HEK293 (cell line): ENCODE measurements at regions not wholly inside any gene's neighbourhood (a gene's known extent, or its start where the extent isn't known, plus 50 kb on each side); places are given as distances from the start of the nearest gene placed in this dataset.

Source experiments
- CTCF ChIA-PET: fragments of 350-600 bp; formaldehyde crosslinking; extraction: SDS; loops from one replicate; lab custom pipeline; 2021; ENCODE audit warnings: antibody characterized with exemption; lab: Yijun Ruan, JAX
- POLR2A ChIA-PET: fragments of 300-600 bp; formaldehyde crosslinking; extraction: SDS; loops from one replicate; lab custom pipeline; 2020; ENCODE audit warnings: antibody characterized with exemption, inconsistent platforms; lab: Yijun Ruan, JAX
- H3K27ac ChIP-seq: fragments of 200-500 bp; sonication (Bioruptor generic); 2 replicates; pipeline ENCODE4 v1.5.1; 2014; ENCODE audit warnings: low read depth, low read length, control low read depth, inconsistent platforms; ENCODE audit errors: extremely low read depth
- H3K36me3 ChIP-seq, 2 experiments: fragments of 200-500 bp in 1 of 2; sonication (Bioruptor generic) in 1 of 2; 1 replicate in 1 of 2; 2 replicates in 1 of 2; pipeline ENCODE4 v1.5.1; 2014 to 2017; ENCODE audit warnings: inconsistent platforms in 2 of 2, low read length in 2 of 2; ENCODE audit not compliant: control insufficient read depth in 2 of 2, insufficient read depth in 1 of 2
- H3K4me1 ChIP-seq: fragments of 200-500 bp; sonication (Bioruptor generic); 2 replicates; pipeline ENCODE4 v1.5.1; 2014; ENCODE audit warnings: mild to moderate bottlenecking, low read length, inconsistent platforms; ENCODE audit not compliant: control insufficient read depth, insufficient read depth
- H3K4me3 ChIP-seq: 2 replicates; pipeline ENCODE4 v1.5.1; 2011; ENCODE audit warnings: low read depth, mild to moderate bottlenecking, control low read depth, low read length, moderate library complexity
- H3K9me3 ChIP-seq: fragments of 200-500 bp; sonication (Bioruptor generic); 2 replicates; pipeline ENCODE4 v1.5.1; 2014; ENCODE audit warnings: low read depth, low read length, inconsistent platforms; ENCODE audit not compliant: control insufficient read depth, insufficient read depth
- BCL11A ChIP-seq: fragments of 450-650 bp; formaldehyde crosslinking; IDR thresholded peaks from 2 replicates; pipeline ENCODE4 v1.5.1; 2016; ENCODE audit warnings: low read depth, missing biosample characterization, missing genetic modification characterization
- EGR2 ChIP-seq: fragments of 450-650 bp; formaldehyde crosslinking; IDR thresholded peaks from 2 replicates; pipeline ENCODE4 v1.5.1; 2016; ENCODE audit warnings: low read depth, missing biosample characterization, missing genetic modification characterization
- MYNN ChIP-seq: fragments of 450-650 bp; formaldehyde crosslinking; IDR thresholded peaks from 2 replicates; pipeline ENCODE4 v1.5.1; 2016; ENCODE audit warnings: missing biosample characterization, missing genetic modification characterization, borderline replicate concordance
- PRDM6 ChIP-seq: fragments of 450-650 bp; formaldehyde crosslinking; IDR thresholded peaks from 2 replicates; pipeline ENCODE4 v1.5.1; 2017; ENCODE audit warnings: missing biosample characterization, missing genetic modification characterization
- TCF7L2 ChIP-seq: IDR thresholded peaks from 2 replicates; pipeline ENCODE4 v1.6.1; 2011; ENCODE audit warnings: low read depth, mild to moderate bottlenecking, inconsistent platforms, low read length, moderate library complexity, borderline replicate concordance
- ZBTB1 ChIP-seq: fragments of 450-650 bp; formaldehyde crosslinking; IDR thresholded peaks from 2 replicates; pipeline ENCODE4 v1.5.1; 2016; ENCODE audit warnings: missing biosample characterization, missing genetic modification characterization
- ZBTB6 ChIP-seq: fragments of 450-650 bp; formaldehyde crosslinking; IDR thresholded peaks from 2 replicates; pipeline ENCODE4 v1.5.1; 2017; ENCODE audit warnings: missing biosample characterization, missing genetic modification characterization
- ZBTB7A ChIP-seq: fragments of 450-650 bp; formaldehyde crosslinking; IDR thresholded peaks from 2 replicates; pipeline ENCODE4 v1.5.1; 2016; ENCODE audit warnings: low read depth, missing biosample characterization, missing genetic modification characterization
- ZNF146 ChIP-seq: fragments of 450-650 bp; formaldehyde crosslinking; IDR thresholded peaks from 2 replicates; pipeline ENCODE4 v1.5.1; 2016; ENCODE audit warnings: missing biosample characterization, missing genetic modification characterization
- ZNF18 ChIP-seq: fragments of 450-650 bp; formaldehyde crosslinking; IDR thresholded peaks from 2 replicates; pipeline ENCODE4 v1.5.1; 2016; ENCODE audit warnings: missing biosample characterization, missing genetic modification characterization
- ZNF223 ChIP-seq: fragments of 450-650 bp; formaldehyde crosslinking; IDR thresholded peaks from 2 replicates; pipeline ENCODE4 v1.5.1; 2016; ENCODE audit warnings: missing biosample characterization, missing genetic modification characterization
- ZNF24 ChIP-seq: fragments of 450-650 bp; formaldehyde crosslinking; IDR thresholded peaks from 2 replicates; pipeline ENCODE4 v1.5.1; 2016; ENCODE audit warnings: missing biosample characterization, missing genetic modification characterization
- ZNF26 ChIP-seq: fragments of 450-650 bp; formaldehyde crosslinking; IDR thresholded peaks from 2 replicates; pipeline ENCODE4 v1.5.1; 2016; ENCODE audit warnings: missing biosample characterization, missing genetic modification characterization
- ZNF510 ChIP-seq: fragments of 450-650 bp; formaldehyde crosslinking; IDR thresholded peaks from 2 replicates; pipeline ENCODE4 v1.5.1; 2018; ENCODE audit warnings: mild to moderate bottlenecking, missing genetic modification characterization, missing biosample characterization; ENCODE audit not compliant: insufficient replicate concordance
- ZNF521 ChIP-seq: fragments of 450-650 bp; formaldehyde crosslinking; IDR thresholded peaks from 2 replicates; pipeline ENCODE4 v1.5.1; 2017; ENCODE audit warnings: missing biosample characterization, mild to moderate bottlenecking, missing genetic modification characterization
- ZNF548 ChIP-seq: fragments of 450-650 bp; formaldehyde crosslinking; IDR thresholded peaks from 2 replicates; pipeline ENCODE4 v1.5.1; 2016; ENCODE audit warnings: missing biosample characterization, missing genetic modification characterization
- ZNF571 ChIP-seq: fragments of 450-650 bp; formaldehyde crosslinking; IDR thresholded peaks from 2 replicates; pipeline ENCODE4 v1.5.0; 2017; ENCODE audit warnings: missing biosample characterization, missing genetic modification characterization
- ZNF610 ChIP-seq: fragments of 450-650 bp; formaldehyde crosslinking; IDR thresholded peaks from 2 replicates; pipeline ENCODE4 v1.5.1; 2016; ENCODE audit warnings: missing biosample characterization, missing genetic modification characterization, borderline replicate concordance
- ZNF747 ChIP-seq: fragments of 450-650 bp; formaldehyde crosslinking; IDR thresholded peaks from 2 replicates; pipeline ENCODE4 v1.5.1; 2016; ENCODE audit warnings: missing biosample characterization, missing genetic modification characterization
- ZNF768 ChIP-seq: fragments of 450-650 bp; formaldehyde crosslinking; IDR thresholded peaks from 2 replicates; pipeline ENCODE4 v1.5.1; 2018; ENCODE audit warnings: missing biosample characterization, mild to moderate bottlenecking, missing genetic modification characterization
- ZNF837 ChIP-seq: fragments of 450-650 bp; formaldehyde crosslinking; IDR thresholded peaks from 2 replicates; pipeline ENCODE4 v1.5.1; 2016; ENCODE audit warnings: missing biosample characterization, missing genetic modification characterization
- ZXDB ChIP-seq: fragments of 450-650 bp; formaldehyde crosslinking; IDR thresholded peaks from 2 replicates; pipeline ENCODE4 v1.5.1; 2016; ENCODE audit warnings: missing biosample characterization, missing genetic modification characterization
- TF ChIP-seq, protein P1 (sequence below): fragments of 450-650 bp; formaldehyde crosslinking; IDR thresholded peaks from 2 replicates; pipeline ENCODE4 v1.5.1; 2017; ENCODE audit warnings: missing biosample characterization, missing genetic modification characterization
- TF ChIP-seq, protein P2 (sequence below): fragments of 450-650 bp; formaldehyde crosslinking; IDR thresholded peaks from 2 replicates; pipeline ENCODE4 v1.5.1; 2016; ENCODE audit warnings: missing biosample characterization, missing genetic modification characterization, low read depth
- TF ChIP-seq, protein P3 (sequence below): fragments of 450-650 bp; formaldehyde crosslinking; IDR thresholded peaks from 2 replicates; pipeline ENCODE4 v1.5.1; 2016; ENCODE audit warnings: missing biosample characterization, missing genetic modification characterization, borderline replicate concordance

- H3K4me1 ChIP-seq, result peaks cover 2% of the 10 kb centered on the region; the same call in 1 of the 2 replicates
- H3K9me3 ChIP-seq, result no peaks in the 10 kb centered on the region
- TF ChIP-seq ZNF837 (no peak), BCL11A (tag by site-specific recombination) (no peak), ZNF610 (tag by site-specific recombination) (no peak), ZNF146 (tag by site-specific recombination) (no peak), ZNF571 (tag by site-specific recombination) (no peak), ZBTB7A (tag by site-specific recombination) (no peak), ZNF223 (tag by site-specific recombination) (no peak), ZNF521 (tag by site-specific recombination) (no peak), ZNF26 (no peak), ZBTB6 (no peak), ZNF24 (no peak), ZNF18 (tag by site-specific recombination) (no peak), ZBTB1 (tag by site-specific recombination) (no peak), TCF7L2 (no peak), ZNF747 (tag by site-specific recombination) (no peak), ZNF548 (tag by site-specific recombination) (no peak), MYNN (tag by site-specific recombination) (no peak), ZNF768 (tag by site-specific recombination) (no peak)
- TF ChIP-seq, protein P1, sequence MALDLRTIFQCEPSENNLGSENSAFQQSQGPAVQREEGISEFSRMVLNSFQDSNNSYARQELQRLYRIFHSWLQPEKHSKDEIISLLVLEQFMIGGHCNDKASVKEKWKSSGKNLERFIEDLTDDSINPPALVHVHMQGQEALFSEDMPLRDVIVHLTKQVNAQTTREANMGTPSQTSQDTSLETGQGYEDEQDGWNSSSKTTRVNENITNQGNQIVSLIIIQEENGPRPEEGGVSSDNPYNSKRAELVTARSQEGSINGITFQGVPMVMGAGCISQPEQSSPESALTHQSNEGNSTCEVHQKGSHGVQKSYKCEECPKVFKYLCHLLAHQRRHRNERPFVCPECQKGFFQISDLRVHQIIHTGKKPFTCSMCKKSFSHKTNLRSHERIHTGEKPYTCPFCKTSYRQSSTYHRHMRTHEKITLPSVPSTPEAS (tag by site-specific recombination), result no peak
- no peak overlapping the region for H3K4me3 ChIP-seq
- no peak overlapping the region for H3K27ac ChIP-seq
- no peaks in the 10 kb centered on the region for H3K36me3 ChIP-seq
- ChIA-PET POLR2A (no interaction called here), CTCF (no interaction called here)
Observed at GRCh38 chr2:9060819-9061218, 57.3 kb upstream of the MBOAT2 start.

GRCh38 chr2:9057939-9058761, 54.7 kb upstream of the MBOAT2 start:
- Histone ChIP-seq H3K4me3 (no peak overlapping the region), H3K4me1 (no peaks in the 10 kb centered on the region), H3K36me3 (no peaks in the 10 kb centered on the region), H3K27ac (no peak overlapping the region), H3K9me3 (no peaks in the 10 kb centered on the region)
- ChIA-PET POLR2A (no interaction called here), CTCF (interaction anchor here (0.6 to 0.9 kb wide), 3 partner anchors 15 to 70 kb away, joined by 3 to 4 read pairs (median 3); no protein-coding TSS in a partner anchor)
- TF ChIP-seq, protein P2, sequence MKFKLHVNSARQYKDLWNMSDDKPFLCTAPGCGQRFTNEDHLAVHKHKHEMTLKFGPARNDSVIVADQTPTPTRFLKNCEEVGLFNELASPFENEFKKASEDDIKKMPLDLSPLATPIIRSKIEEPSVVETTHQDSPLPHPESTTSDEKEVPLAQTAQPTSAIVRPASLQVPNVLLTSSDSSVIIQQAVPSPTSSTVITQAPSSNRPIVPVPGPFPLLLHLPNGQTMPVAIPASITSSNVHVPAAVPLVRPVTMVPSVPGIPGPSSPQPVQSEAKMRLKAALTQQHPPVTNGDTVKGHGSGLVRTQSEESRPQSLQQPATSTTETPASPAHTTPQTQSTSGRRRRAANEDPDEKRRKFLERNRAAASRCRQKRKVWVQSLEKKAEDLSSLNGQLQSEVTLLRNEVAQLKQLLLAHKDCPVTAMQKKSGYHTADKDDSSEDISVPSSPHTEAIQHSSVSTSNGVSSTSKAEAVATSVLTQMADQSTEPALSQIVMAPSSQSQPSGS (tag by site-specific recombination), result no peak
- TF ChIP-seq PRDM6 (tag by site-specific recombination) (0 out of 2 replicates have a peak, but pooled peaks have one; percentile 11), EGR2 (tag by site-specific recombination) (peak; percentile 35; the same call in 1 of the 2 replicates), ZXDB (tag by site-specific recombination) (0 out of 2 replicates have a peak, but pooled peaks have one; percentile 26), ZNF510 (tag by site-specific recombination) (no peak)
- TF ChIP-seq, protein P3, sequence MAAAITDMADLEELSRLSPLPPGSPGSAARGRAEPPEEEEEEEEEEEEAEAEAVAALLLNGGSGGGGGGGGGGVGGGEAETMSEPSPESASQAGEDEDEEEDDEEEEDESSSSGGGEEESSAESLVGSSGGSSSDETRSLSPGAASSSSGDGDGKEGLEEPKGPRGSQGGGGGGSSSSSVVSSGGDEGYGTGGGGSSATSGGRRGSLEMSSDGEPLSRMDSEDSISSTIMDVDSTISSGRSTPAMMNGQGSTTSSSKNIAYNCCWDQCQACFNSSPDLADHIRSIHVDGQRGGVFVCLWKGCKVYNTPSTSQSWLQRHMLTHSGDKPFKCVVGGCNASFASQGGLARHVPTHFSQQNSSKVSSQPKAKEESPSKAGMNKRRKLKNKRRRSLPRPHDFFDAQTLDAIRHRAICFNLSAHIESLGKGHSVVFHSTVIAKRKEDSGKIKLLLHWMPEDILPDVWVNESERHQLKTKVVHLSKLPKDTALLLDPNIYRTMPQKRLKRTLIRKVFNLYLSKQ (tag by site-specific recombination), result no peak
